Keratinocyte (primary cell): ENCODE measurements at regions not wholly inside any gene's neighbourhood (a gene's known extent, or its start where the extent isn't known, plus 50 kb on each side); places are given as distances from the start of the nearest gene placed in this dataset.

Experiments used
- DNase-seq: peaks from one replicate; pipeline ENCODE4 v3.0.0-alpha.2; 2011; ENCODE audit warnings: low read depth, missing footprints, low spot score
- FAIRE-seq: peaks from 2 replicates; lab custom pipeline; 2011; peaks lifted over from hg19 to GRCh38; lab: Jason Lieb, UNC
- H2AFZ ChIP-seq: 2 replicates; pipeline ENCODE4 v1.6.0; 2012; ENCODE audit warnings: low read length, control low read depth, inconsistent platforms; ENCODE audit not compliant: control insufficient read depth
- H3K27ac ChIP-seq: 2 replicates; pipeline ENCODE4 v1.5.1; 2011; ENCODE audit warnings: low read length; ENCODE audit not compliant: control insufficient read depth, insufficient read depth
- H3K27me3 ChIP-seq: 3 replicates; pipeline ENCODE4 v1.6.0; 2011; ENCODE audit warnings: low read length; ENCODE audit not compliant: control insufficient read depth, insufficient read depth; ENCODE audit errors: extremely low read depth
- H3K36me3 ChIP-seq, 2 experiments: 2 replicates in 1 of 2; 3 replicates in 1 of 2; pipeline ENCODE4 v1.5.1; 2011; ENCODE audit warnings: low read length in 2 of 2, mild to moderate bottlenecking in 1 of 2; ENCODE audit not compliant: control insufficient read depth in 2 of 2, insufficient read depth in 2 of 2; ENCODE audit errors: extremely low read depth in 1 of 2
- H3K4me1 ChIP-seq: 3 replicates; pipeline ENCODE4 v1.5.1; 2011; ENCODE audit warnings: low read length; ENCODE audit not compliant: control insufficient read depth, insufficient read depth; ENCODE audit errors: extremely low read depth
- H3K4me2 ChIP-seq: 3 replicates; pipeline ENCODE4 v1.6.0; 2011; ENCODE audit warnings: low read depth, low read length; ENCODE audit not compliant: control insufficient read depth, insufficient read depth; ENCODE audit errors: extremely low read depth
- H3K4me3 ChIP-seq, 3 experiments: fragments of 200-600 bp in 1 of 3; sonication (generic) in 1 of 3; 2 replicates in 2 of 3; 3 replicates in 1 of 3; pipeline ENCODE4 v1.5.1; 2011 to 2016; ENCODE audit warnings: low read length in 3 of 3, mild to moderate bottlenecking in 3 of 3, control low read depth in 2 of 3, inconsistent platforms in 1 of 3, low read depth in 1 of 3, mixed read lengths in 1 of 3, mixed run types in 1 of 3, moderate library complexity in 1 of 3; ENCODE audit not compliant: control insufficient read depth in 2 of 3, insufficient read depth in 2 of 3; ENCODE audit errors: extremely low read depth in 1 of 3
- H3K79me2 ChIP-seq: 2 replicates; pipeline ENCODE4 v1.6.0; 2012; ENCODE audit warnings: low read length; ENCODE audit not compliant: control insufficient read depth, insufficient read depth
- H3K9ac ChIP-seq: 3 replicates; pipeline ENCODE4 v1.6.0; 2011; ENCODE audit warnings: low read length; ENCODE audit not compliant: control insufficient read depth, insufficient read depth; ENCODE audit errors: extremely low read depth
- H3K9me1 ChIP-seq: 3 replicates; pipeline ENCODE4 v1.6.0; 2011; ENCODE audit warnings: low read length; ENCODE audit not compliant: control insufficient read depth, insufficient read depth; ENCODE audit errors: extremely low read depth
- H3K9me3 ChIP-seq: 2 replicates; pipeline ENCODE4 v1.5.1; 2012; ENCODE audit warnings: low read depth, low read length; ENCODE audit not compliant: control insufficient read depth
- H4K20me1 ChIP-seq: 3 replicates; pipeline ENCODE4 v1.6.0; 2011; ENCODE audit warnings: low read length; ENCODE audit not compliant: control insufficient read depth, insufficient read depth; ENCODE audit errors: extremely low read depth
- EZH2 ChIP-seq: IDR thresholded peaks from one replicate; pipeline ENCODE4 v1.6.1; 2012; ENCODE audit warnings: inconsistent platforms, mild to moderate bottlenecking, low read length, moderate library complexity
- dilution Hi-C: fragments of 300-500 bp; cut with MboI; formaldehyde crosslinking; loops from one replicate; pipeline ENCODE4 v1.7.0; 2020; ENCODE audit warnings: low sequenced_read_pairs; ENCODE audit not compliant: extremely low pct_ligation_motif_present
- TF ChIP-seq, protein P1 (sequence below), 3 experiments: IDR thresholded peaks in 1 of 3; conservative IDR thresholded peaks in 1 of 3; optimal IDR thresholded peaks in 1 of 3; 2 replicates in 2 of 3; 3 replicates in 1 of 3; pipeline versions ENCODE3 to v1.5.1; 2011; ENCODE audit warnings: low read length in 3 of 3, mild to moderate bottlenecking in 3 of 3, moderate library complexity in 2 of 3, control low read depth in 1 of 3, inconsistent platforms in 1 of 3; ENCODE audit not compliant: insufficient read depth in 2 of 3; ENCODE audit errors: extremely low read depth in 1 of 3

GRCh38 chrX:74225111-74225510, 78.9 kb upstream of the ZCCHC13 start:
- Histone ChIP-seq H3K27ac (no peak overlapping the region), H3K79me2 (no peaks in the 10 kb centered on the region), H4K20me1 (no peaks in the 10 kb centered on the region), H3K9me1 (no peaks in the 10 kb centered on the region), H3K4me2 (no peak overlapping the region), H2AFZ (no peak overlapping the region), H3K36me3 (peaks cover 0 to 2% of the 10 kb centered on the region in 2 experiments), H3K4me1 (no peaks in the 10 kb centered on the region), H3K4me3 (no peak overlapping the region), H3K9me3 (no peaks in the 10 kb centered on the region), H3K9ac (no peak overlapping the region), H3K27me3 (no peaks in the 10 kb centered on the region)
- FAIRE-seq (no peak), DNase-seq (no peak)
- no peak for TF ChIP-seq EZH2
- TF ChIP-seq, protein P1, sequence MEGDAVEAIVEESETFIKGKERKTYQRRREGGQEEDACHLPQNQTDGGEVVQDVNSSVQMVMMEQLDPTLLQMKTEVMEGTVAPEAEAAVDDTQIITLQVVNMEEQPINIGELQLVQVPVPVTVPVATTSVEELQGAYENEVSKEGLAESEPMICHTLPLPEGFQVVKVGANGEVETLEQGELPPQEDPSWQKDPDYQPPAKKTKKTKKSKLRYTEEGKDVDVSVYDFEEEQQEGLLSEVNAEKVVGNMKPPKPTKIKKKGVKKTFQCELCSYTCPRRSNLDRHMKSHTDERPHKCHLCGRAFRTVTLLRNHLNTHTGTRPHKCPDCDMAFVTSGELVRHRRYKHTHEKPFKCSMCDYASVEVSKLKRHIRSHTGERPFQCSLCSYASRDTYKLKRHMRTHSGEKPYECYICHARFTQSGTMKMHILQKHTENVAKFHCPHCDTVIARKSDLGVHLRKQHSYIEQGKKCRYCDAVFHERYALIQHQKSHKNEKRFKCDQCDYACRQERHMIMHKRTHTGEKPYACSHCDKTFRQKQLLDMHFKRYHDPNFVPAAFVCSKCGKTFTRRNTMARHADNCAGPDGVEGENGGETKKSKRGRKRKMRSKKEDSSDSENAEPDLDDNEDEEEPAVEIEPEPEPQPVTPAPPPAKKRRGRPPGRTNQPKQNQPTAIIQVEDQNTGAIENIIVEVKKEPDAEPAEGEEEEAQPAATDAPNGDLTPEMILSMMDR (optimal IDR thresholded peaks at IDR 0.05 in 1 of 3, IDR thresholded peaks at IDR 0.05 in 1 of 3, conservative IDR thresholded peaks at IDR 0.05 in 1 of 3; ENCODE audit: extremely low read depth in 1 of 3, insufficient read depth in 2 of 3, low read length in 3 of 3), result no peak
- dilution Hi-C loops, result no loop called here

- H4K20me1 ChIP-seq, result no peaks in the 10 kb centered on the region
- H3K4me1 ChIP-seq, result no peaks in the 10 kb centered on the region
- dilution Hi-C loops, result no loop called here
Measured at GRCh38 chrX:74220277-74220676, 83.7 kb upstream of the ZCCHC13 start.

More at GRCh38 chrX:74220277-74220676, 83.7 kb upstream of the ZCCHC13 start:
- H3K4me3 ChIP-seq, result no peak overlapping the region
- no peaks in the 10 kb centered on the region for H3K27me3 ChIP-seq
- H3K9me3 ChIP-seq, result no peaks in the 10 kb centered on the region
- DNase-seq, result no peak
- no peaks in the 10 kb centered on the region for H3K9me1 ChIP-seq
- H3K27ac ChIP-seq, result no peak overlapping the region
- H3K4me2 ChIP-seq, result no peak overlapping the region
- peaks cover 0 to 2% of the 10 kb centered on the region in 2 experiments for H3K36me3 ChIP-seq
- FAIRE-seq, result no peak
- no peak overlapping the region for H3K9ac ChIP-seq
- TF ChIP-seq, protein P1 (optimal IDR thresholded peaks at IDR 0.05 in 1 of 3, IDR thresholded peaks at IDR 0.05 in 1 of 3, conservative IDR thresholded peaks at IDR 0.05 in 1 of 3; ENCODE audit: extremely low read depth in 1 of 3, insufficient read depth in 2 of 3, low read length in 3 of 3), result no peak
- no peak for TF ChIP-seq EZH2
- no peak overlapping the region for H2AFZ ChIP-seq
- no peaks in the 10 kb centered on the region for H3K79me2 ChIP-seq
